Stimulated activated effector memory CD8-positive, alpha-beta T cell treated with anti-CD3 and anti-CD28 coated beads, Interleukin-12 subunit alpha, Interleukin-12 subunit beta, amount 100 ng/mL, for 72 hours (primary cell): ENCODE measurements at regions not wholly inside any gene's neighbourhood (a gene's known extent, or its start where the extent isn't known, plus 50 kb on each side); places are given as distances from the start of the nearest gene placed in this dataset.

ENCODE experiments used
- ATAC-seq: fragments of 150-1000 bp; cut with Tn5 transposase; 2 replicates; pipeline ENCODE4 v1.10.0; 2021
- DNase-seq, 2 donors: peaks; one replicate each; pipeline ENCODE4 v3.0.0; 2021 to 2022; ENCODE audit warnings: low spot score in 2 of 2
- H3K27ac Mint-ChIP-seq: one replicate; pipeline ENCODE4 v1.8.0; 2022; ENCODE audit warnings: mild to moderate bottlenecking, mixed read lengths
- H3K36me3 Mint-ChIP-seq: one replicate; pipeline ENCODE4 v1.8.0; 2022; ENCODE audit warnings: mild to moderate bottlenecking, mixed read lengths
- H3K4me1 Mint-ChIP-seq: one replicate; pipeline ENCODE4 v1.8.0; 2022; ENCODE audit warnings: mixed read lengths
- H3K4me3 Mint-ChIP-seq: one replicate; pipeline ENCODE4 v1.8.0; 2022; ENCODE audit warnings: mild to moderate bottlenecking, mixed read lengths
- H3K9me3 Mint-ChIP-seq: one replicate; pipeline ENCODE4 v1.8.0; 2022; ENCODE audit warnings: mixed read lengths

GRCh38 chr15:100779331-100780207 lies 100.1 kb upstream of the ALDH1A3 start:
- no peak for DNase-seq
- no peak for ATAC-seq
- H3K36me3 Mint-ChIP-seq = no peaks in the 10 kb centered on the region
- H3K9me3 Mint-ChIP-seq = no peaks in the 10 kb centered on the region
- H3K27ac Mint-ChIP-seq = no peak overlapping the region
- H3K4me1 Mint-ChIP-seq = no peaks in the 10 kb centered on the region
- no peak overlapping the region for H3K4me3 Mint-ChIP-seq

- Mint-ChIP-seq H3K9me3 (no peaks in the 10 kb centered on the region), H3K4me1 (no peaks in the 10 kb centered on the region), H3K36me3 (no peaks in the 10 kb centered on the region), H3K4me3 (no peak overlapping the region), H3K27ac (no peak overlapping the region)
- peak in 1 of 2 donors; percentile 30 for DNase-seq
- ATAC-seq = no peak
Measured at GRCh38 chr15:100780208-100780800, 99.3 kb upstream of the ALDH1A3 start.

GRCh38 chr15:100781061-100781960 lies 98.3 kb upstream of the ALDH1A3 start:
- H3K27ac Mint-ChIP-seq = no peak overlapping the region
- H3K4me1 Mint-ChIP-seq = no peaks in the 10 kb centered on the region
- H3K4me3 Mint-ChIP-seq = no peak overlapping the region
- ATAC-seq (no peak), DNase-seq (peak in 1 of 2 donors; percentile 22)
- H3K9me3 Mint-ChIP-seq = no peaks in the 10 kb centered on the region
- H3K36me3 Mint-ChIP-seq = no peaks in the 10 kb centered on the region

GRCh38 chr15:100781961-100782530 lies 97.6 kb upstream of the ALDH1A3 start:
- no peaks in the 10 kb centered on the region for H3K9me3 Mint-ChIP-seq
- H3K4me3 Mint-ChIP-seq = no peak overlapping the region
- ATAC-seq = no peak
- H3K4me1 Mint-ChIP-seq = no peaks in the 10 kb centered on the region
- no peaks in the 10 kb centered on the region for H3K36me3 Mint-ChIP-seq
- H3K27ac Mint-ChIP-seq = no peak overlapping the region
- peak in 1 of 2 donors; percentile 35 for DNase-seq

- Mint-ChIP-seq H3K36me3 (no peaks in the 10 kb centered on the region), H3K9me3 (no peaks in the 10 kb centered on the region), H3K4me1 (no peaks in the 10 kb centered on the region), H3K27ac (no peak overlapping the region), H3K4me3 (no peak overlapping the region)
- ATAC-seq = no peak
- no peak for DNase-seq
Measured at GRCh38 chr15:100783291-100783690, 96.3 kb upstream of the ALDH1A3 start.

GRCh38 chr15:100783760-100784492 lies 95.7 kb upstream of the ALDH1A3 start:
- Mint-ChIP-seq H3K9me3 (no peaks in the 10 kb centered on the region), H3K27ac (no peak overlapping the region), H3K4me1 (no peaks in the 10 kb centered on the region), H3K4me3 (no peak overlapping the region), H3K36me3 (no peaks in the 10 kb centered on the region)
- no peak for ATAC-seq
- no peak for DNase-seq

GRCh38 chr15:100784493-100785180 lies 95.0 kb upstream of the ALDH1A3 start:
- Mint-ChIP-seq H3K4me1 (no peaks in the 10 kb centered on the region), H3K9me3 (no peaks in the 10 kb centered on the region), H3K36me3 (no peaks in the 10 kb centered on the region), H3K27ac (no peak overlapping the region), H3K4me3 (no peak overlapping the region)
- DNase-seq (no peak), ATAC-seq (no peak)

- H3K9me3 Mint-ChIP-seq = no peaks in the 10 kb centered on the region
- no peak for ATAC-seq
Measured at GRCh38 chr15:100785181-100786138, 94.2 kb upstream of the ALDH1A3 start.

GRCh38 chr15:100786139-100786531 lies 93.5 kb upstream of the ALDH1A3 start:
- Mint-ChIP-seq H3K4me1 (no peaks in the 10 kb centered on the region), H3K4me3 (no peak overlapping the region), H3K27ac (no peak overlapping the region), H3K36me3 (no peaks in the 10 kb centered on the region), H3K9me3 (no peaks in the 10 kb centered on the region)
- ATAC-seq (no peak), DNase-seq (no peak)

More at GRCh38 chr15:100785181-100786138, 94.2 kb upstream of the ALDH1A3 start:
- H3K4me1 Mint-ChIP-seq = no peaks in the 10 kb centered on the region
- H3K4me3 Mint-ChIP-seq = no peak overlapping the region
- H3K36me3 Mint-ChIP-seq = no peaks in the 10 kb centered on the region
- no peak for DNase-seq
- no peak overlapping the region for H3K27ac Mint-ChIP-seq

GRCh38 chr15:100786901-100787566 lies 92.6 kb upstream of the ALDH1A3 start:
- Mint-ChIP-seq H3K4me3 (no peak overlapping the region), H3K9me3 (no peaks in the 10 kb centered on the region)
- no peak for ATAC-seq

GRCh38 chr15:100787567-100788417 lies 91.8 kb upstream of the ALDH1A3 start:
- no peak overlapping the region for H3K4me3 Mint-ChIP-seq
- ATAC-seq = no peak
- no peaks in the 10 kb centered on the region for H3K36me3 Mint-ChIP-seq
- H3K4me1 Mint-ChIP-seq = no peaks in the 10 kb centered on the region
- DNase-seq = no peak
- no peak overlapping the region for H3K27ac Mint-ChIP-seq
- no peaks in the 10 kb centered on the region for H3K9me3 Mint-ChIP-seq

More at GRCh38 chr15:100786901-100787566, 92.6 kb upstream of the ALDH1A3 start:
- Mint-ChIP-seq H3K27ac (no peak overlapping the region), H3K4me1 (no peaks in the 10 kb centered on the region), H3K36me3 (no peaks in the 10 kb centered on the region)
- DNase-seq = no peak

GRCh38 chr15:100788418-100789105 lies 91.1 kb upstream of the ALDH1A3 start:
- DNase-seq (no peak), ATAC-seq (no peak)
- H3K4me1 Mint-ChIP-seq = no peaks in the 10 kb centered on the region
- H3K9me3 Mint-ChIP-seq = no peaks in the 10 kb centered on the region
- no peaks in the 10 kb centered on the region for H3K36me3 Mint-ChIP-seq
- no peak overlapping the region for H3K4me3 Mint-ChIP-seq
- no peak overlapping the region for H3K27ac Mint-ChIP-seq
